ENCODE measurements at regions not wholly inside any gene's neighbourhood (a gene's known extent, or its start where the extent isn't known, plus 50 kb on each side); places are given as distances from the start of the nearest gene placed in this dataset.

DNA sequence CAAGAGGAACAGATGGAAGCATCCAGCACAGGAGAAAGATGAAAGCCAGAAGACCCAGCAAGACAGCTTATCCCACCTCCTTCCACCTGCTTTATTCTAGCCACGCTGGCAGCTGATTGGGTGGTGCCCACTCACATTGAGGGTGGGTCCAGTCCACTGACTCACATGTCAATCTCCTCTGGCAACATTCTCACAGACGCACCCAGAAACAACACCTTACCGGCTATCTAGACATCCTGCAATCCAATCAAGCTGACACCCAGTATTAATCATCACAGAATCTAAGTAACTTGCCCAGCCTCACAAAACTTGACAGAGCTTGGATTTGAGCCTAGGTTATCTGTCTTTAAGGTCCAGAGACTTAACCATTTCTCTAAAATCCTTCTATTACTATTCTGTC, 208.9 kb downstream of the PAH start:
- Histone ChIP-seq H3K27ac (no peak overlapping the region), H3K4me3 (no peak overlapping the region), H3K27me3 (no peaks in the 10 kb centered on the region), H3K4me1 (no peaks in the 10 kb centered on the region), H3K9me3 (no peaks in the 10 kb centered on the region), H3K36me3 (no peaks in the 10 kb centered on the region)
- in situ Hi-C loops (cut with MboI; ENCODE audit: low pct_ligation_motif_present in 1 of 4, low pct_unique_long_range_greater_than_20kb in 1 of 4, low sequenced_read_pairs in 3 of 4): no loop called here
- TF ChIP-seq, protein P1, sequence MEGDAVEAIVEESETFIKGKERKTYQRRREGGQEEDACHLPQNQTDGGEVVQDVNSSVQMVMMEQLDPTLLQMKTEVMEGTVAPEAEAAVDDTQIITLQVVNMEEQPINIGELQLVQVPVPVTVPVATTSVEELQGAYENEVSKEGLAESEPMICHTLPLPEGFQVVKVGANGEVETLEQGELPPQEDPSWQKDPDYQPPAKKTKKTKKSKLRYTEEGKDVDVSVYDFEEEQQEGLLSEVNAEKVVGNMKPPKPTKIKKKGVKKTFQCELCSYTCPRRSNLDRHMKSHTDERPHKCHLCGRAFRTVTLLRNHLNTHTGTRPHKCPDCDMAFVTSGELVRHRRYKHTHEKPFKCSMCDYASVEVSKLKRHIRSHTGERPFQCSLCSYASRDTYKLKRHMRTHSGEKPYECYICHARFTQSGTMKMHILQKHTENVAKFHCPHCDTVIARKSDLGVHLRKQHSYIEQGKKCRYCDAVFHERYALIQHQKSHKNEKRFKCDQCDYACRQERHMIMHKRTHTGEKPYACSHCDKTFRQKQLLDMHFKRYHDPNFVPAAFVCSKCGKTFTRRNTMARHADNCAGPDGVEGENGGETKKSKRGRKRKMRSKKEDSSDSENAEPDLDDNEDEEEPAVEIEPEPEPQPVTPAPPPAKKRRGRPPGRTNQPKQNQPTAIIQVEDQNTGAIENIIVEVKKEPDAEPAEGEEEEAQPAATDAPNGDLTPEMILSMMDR (IDR thresholded peaks at IDR 0.05): no peak
- TF ChIP-seq POLR2AphosphoS5 (IDR thresholded peaks at IDR 0.05): no peak
- TF ChIP-seq POLR2A (IDR thresholded peaks at IDR 0.05): no peak
- no peak for TF ChIP-seq EP300 (IDR thresholded peaks at IDR 0.05; ENCODE audit: low read depth)
- intact Hi-C loops (cut with DNase I; ENCODE audit: low total_unique reads): no loop called here
- DNase-seq: no peak
- WGBS, 2 donors (ENCODE audit: low coverage in 1 of 2): 66% methylated on average over 3 of the region's 3 CpGs; no CpG with 5 or more reads in 1 of the 2 donors

DNA sequence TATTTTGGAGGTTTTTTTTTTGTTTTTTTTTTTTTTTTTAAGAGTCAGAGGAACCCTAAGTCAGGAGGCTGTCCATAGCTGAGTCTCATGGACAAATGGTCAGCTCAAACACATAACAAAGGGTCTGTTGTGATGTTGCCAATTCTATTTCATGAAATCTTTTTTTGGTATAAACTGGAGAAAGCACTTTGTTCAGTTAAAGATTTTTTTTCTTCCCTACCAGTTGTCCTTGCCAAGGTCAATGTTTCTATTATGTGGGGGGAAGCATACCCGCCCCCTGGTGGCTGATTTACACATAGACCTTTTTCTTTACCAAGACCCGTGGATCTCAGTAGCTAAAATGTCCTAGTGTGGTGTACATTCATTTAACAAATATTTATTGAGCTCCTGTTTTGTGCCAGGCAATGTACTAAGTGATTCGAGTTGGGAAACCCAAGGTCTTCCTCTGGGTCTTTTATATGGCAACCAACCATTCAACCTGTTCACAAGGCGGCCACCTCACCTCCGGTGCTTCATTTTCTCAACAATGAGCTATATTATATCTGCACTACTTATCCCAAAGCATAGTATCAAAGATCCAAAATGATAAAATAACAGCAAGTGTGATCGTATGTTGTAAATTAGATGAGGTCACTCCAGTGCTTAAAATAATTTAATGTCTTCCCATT, 214.5 kb downstream of the PAH start:
- in situ Hi-C loops (cut with MboI; ENCODE audit: low pct_ligation_motif_present in 1 of 4, low pct_unique_long_range_greater_than_20kb in 1 of 4, low sequenced_read_pairs in 3 of 4): no loop called here

DNA sequence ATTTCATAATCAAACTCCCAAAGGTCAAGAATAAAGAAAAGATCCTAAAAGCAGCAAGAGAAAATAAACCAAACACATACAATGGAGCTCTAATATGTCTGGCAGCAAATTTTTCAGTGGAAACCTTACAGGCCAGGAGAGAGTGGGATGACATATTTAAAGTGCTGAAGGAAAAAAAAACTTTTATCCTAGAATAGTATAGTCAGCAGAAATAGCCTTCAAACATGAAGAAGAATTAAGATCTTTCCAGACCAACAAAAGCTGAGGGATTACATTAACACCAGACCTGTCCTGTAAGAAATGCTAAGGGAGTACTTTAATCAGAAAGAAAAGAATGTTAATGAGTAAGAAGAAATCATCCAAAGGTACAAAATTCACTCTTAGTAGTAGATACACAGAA, 215.7 kb upstream of the IGF1 start:
- TF ChIP-seq POLR2AphosphoS5 (IDR thresholded peaks at IDR 0.05) (no peak), EP300 (IDR thresholded peaks at IDR 0.05; ENCODE audit: low read depth) (no peak), POLR2A (IDR thresholded peaks at IDR 0.05) (no peak)
- TF ChIP-seq, protein P1 (IDR thresholded peaks at IDR 0.05): no peak
- Histone ChIP-seq H3K27me3 (no peaks in the 10 kb centered on the region), H3K4me3 (no peak overlapping the region), H3K27ac (no peak overlapping the region), H3K9me3 (peaks cover 0 to 6% of the 10 kb centered on the region in 2 donors), H3K36me3 (no peaks in the 10 kb centered on the region), H3K4me1 (no peaks in the 10 kb centered on the region)
- intact Hi-C loops (cut with DNase I; ENCODE audit: low total_unique reads) (no loop called here), in situ Hi-C loops (cut with MboI; ENCODE audit: low pct_ligation_motif_present in 1 of 4, low pct_unique_long_range_greater_than_20kb in 1 of 4, low sequenced_read_pairs in 3 of 4) (no loop called here)
- no peak for DNase-seq

More for the DNA sequence above, 214.5 kb downstream of the PAH start:
- Histone ChIP-seq H3K27me3 (no peaks in the 10 kb centered on the region), H3K9me3 (no peaks in the 10 kb centered on the region), H3K27ac (no peak overlapping the region), H3K4me3 (no peak overlapping the region), H3K36me3 (no peaks in the 10 kb centered on the region), H3K4me1 (no peaks in the 10 kb centered on the region)
- intact Hi-C loops (cut with DNase I; ENCODE audit: low total_unique reads): no loop called here
- WGBS, 2 donors (ENCODE audit: low coverage in 1 of 2): 40 to 51% methylated on average over 6 of the region's 6 CpGs
- peak; percentile 29 for DNase-seq
- TF ChIP-seq, protein P1 (IDR thresholded peaks at IDR 0.05): peak in 4 of 5 experiments; percentile 27 to 53 (median 40)
- no peak for TF ChIP-seq EP300 (IDR thresholded peaks at IDR 0.05; ENCODE audit: low read depth)

DNA sequence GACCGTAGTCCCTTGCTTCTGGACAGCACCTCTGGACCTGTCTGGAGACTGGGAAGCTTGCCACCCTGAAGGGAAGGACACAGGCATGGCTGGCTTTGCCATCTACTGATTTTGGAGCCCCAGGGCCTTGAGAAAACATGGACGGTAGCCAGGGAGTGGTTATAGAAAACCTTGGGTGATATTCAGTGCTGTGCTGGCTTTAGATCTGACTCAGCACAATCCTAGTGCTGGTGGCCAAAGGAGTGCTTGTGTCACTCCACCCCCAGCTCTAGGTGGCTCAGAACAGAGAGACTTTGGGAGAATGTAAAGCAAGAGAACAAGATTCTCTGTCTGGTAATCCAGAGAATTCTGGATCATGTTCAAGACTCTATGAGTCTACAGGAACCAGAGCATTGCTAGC, 214.5 kb upstream of the IGF1 start:
- 78 to 86% methylated on average over 1 to 2 of the region's 2 CpGs for WGBS, 2 donors (ENCODE audit: low coverage in 1 of 2)
- in situ Hi-C loops (cut with MboI; ENCODE audit: low pct_ligation_motif_present in 1 of 4, low pct_unique_long_range_greater_than_20kb in 1 of 4, low sequenced_read_pairs in 3 of 4) (no loop called here), intact Hi-C loops (cut with DNase I; ENCODE audit: low total_unique reads) (no loop called here)
- no peaks in the 10 kb centered on the region for H3K36me3 ChIP-seq
- DNase-seq: no peak
- H3K4me3 ChIP-seq: no peak overlapping the region
- TF ChIP-seq POLR2A (IDR thresholded peaks at IDR 0.05): no peak
- no peak for TF ChIP-seq EP300 (IDR thresholded peaks at IDR 0.05; ENCODE audit: low read depth)
- TF ChIP-seq, protein P1 (IDR thresholded peaks at IDR 0.05): no peak
- no peak for TF ChIP-seq POLR2AphosphoS5 (IDR thresholded peaks at IDR 0.05)
- H3K27me3 ChIP-seq: no peaks in the 10 kb centered on the region
- H3K4me1 ChIP-seq: no peaks in the 10 kb centered on the region
- no peak overlapping the region for H3K27ac ChIP-seq
- H3K9me3 ChIP-seq: peaks cover 0 to 6% of the 10 kb centered on the region in 2 donors
